HG02885 (cell line): ENCODE measurements at regions not wholly inside any gene's neighbourhood (a gene's known extent, or its start where the extent isn't known, plus 50 kb on each side); places are given as distances from the start of the nearest gene placed in this dataset.
A peak's percentile ranks its signal among the peaks of the same experiment; 100 is the strongest.

ENCODE experiments used
- ATAC-seq: cut with Tn5 transposase; IDR thresholded peaks from one replicate; pipeline ENCODE4 v1.9.1; 2021; ENCODE audit warnings: mild to moderate bottlenecking; ENCODE audit not compliant: unreplicated experiment, poor library complexity

DNA sequence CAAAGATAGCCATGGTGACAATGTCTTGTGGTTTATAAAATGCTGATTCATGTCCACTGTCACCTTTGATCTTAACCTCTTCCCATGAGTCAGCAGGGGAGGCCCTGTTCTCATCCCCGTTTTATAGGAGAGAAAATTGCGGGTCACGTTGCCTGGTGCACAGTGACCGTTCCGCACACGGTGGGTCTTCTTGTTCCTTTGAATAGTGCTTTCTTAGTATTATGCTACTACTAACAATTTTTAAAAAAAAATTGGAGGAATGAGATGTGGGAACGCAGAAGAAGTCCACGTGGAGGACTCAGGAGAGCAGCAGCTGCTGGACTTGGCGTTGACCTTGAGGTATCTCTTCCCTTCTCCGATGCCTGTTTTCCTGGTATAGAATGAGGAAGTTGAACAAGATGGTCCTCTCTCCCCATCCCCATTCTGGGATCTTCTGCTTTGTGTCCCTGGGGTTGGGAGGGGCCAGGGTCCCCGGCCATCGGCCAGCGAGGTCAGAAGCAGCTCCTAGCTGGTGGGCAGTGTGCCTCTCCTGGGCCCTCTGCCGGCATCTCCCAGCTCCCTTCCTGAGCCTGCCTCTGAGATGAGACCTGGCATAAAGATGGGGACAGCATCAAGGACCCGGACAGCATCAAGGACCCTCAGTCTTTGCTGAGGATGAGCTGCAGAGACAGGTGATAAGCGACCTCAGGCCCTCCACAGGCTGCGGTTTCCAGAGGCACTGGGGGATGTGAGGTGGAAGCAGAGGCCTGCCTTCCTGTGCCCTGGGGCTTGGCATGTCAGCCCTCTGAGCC, 143.9 kb downstream of the C9orf50 start:
- no peak for ATAC-seq

DNA sequence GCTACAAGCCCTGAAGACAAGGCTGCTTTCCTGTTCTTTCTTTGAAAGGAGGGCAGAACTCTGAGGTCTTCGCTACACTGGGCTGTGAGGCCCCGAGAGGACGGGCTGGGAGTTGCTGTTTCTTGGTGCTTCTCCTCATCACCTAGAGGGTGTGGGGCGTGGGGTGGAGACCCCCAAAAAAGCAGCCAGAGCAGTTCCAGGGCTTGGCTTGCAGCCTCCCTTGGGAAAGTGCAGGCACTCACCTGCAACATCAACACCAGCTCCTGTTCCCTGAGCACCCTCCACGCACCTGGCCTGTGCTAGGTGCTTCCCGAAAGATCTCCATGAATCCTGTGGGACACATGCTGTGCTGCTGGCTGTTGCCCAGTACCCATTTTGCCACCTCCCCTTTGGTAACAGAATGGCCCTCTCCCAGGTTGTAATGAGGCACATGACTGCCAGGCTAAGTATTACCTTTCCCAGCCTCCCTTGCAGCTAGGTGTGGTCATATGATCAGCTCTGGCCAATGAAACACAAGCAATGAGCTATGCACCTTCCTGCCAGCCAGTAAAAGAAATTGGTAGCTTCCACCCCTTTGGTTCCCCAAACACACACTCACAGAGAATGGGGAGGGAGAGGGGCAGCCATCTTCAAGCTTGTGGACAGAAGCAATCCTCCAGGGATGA, 146.0 kb downstream of the C9orf50 start:
- no peak for ATAC-seq

DNA sequence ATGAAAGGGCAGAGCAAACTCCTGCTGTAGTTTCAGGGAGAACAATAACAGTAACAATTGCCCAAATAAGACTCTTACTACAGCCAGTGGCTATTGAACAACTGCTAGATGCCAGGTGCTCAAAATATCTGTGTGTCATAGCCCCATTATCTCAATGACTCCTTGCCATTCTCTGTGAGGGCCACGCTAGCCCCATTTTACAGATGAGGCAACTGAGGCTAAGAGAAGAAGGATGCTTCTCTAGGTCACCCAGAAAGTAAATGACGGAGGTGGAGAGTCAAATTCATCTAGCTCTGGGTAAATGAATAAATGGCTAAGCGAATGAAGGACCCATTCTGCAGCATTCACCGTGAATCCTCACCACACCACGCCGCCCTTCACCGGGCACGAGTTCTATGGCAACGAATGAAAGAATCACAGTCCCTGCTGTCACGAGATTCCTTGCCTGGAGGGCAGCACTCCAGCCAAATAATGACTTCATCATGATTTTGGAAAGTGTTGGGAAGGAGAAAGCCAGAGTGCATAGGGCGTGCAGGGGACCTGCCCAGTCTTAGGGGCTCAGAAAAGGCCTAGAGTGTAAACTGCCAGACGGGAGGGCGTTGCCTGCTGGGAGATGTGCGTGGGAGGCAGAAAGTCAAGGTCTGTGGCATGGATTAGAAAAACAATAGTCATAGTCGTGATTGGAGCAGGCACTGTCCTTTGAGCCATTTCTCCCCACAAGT, 147.2 kb downstream of the C9orf50 start:
- ATAC-seq: no peak

DNA sequence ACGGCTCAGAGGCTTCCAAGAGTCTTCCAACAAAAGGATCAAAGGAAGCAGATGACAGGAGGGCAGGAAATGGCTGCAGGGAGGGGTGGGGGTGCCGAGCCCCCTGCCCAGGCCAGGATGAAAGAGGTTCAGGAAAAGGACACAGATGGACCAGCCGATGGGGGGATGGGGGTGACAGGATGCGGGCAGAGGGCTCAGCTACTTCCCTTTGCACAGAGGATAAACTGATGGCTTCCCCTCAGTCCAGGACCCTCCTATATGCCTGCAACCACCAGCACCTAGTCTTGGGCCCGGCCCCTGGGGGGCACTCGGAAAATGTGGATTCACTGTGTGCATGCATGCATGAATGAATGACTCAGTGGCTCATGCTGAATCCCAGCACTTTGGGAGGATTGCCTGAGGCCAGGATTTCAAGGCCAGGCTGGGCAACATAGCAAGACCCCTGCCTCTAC, 148.2 kb downstream of the C9orf50 start:
- ATAC-seq: no peak

DNA sequence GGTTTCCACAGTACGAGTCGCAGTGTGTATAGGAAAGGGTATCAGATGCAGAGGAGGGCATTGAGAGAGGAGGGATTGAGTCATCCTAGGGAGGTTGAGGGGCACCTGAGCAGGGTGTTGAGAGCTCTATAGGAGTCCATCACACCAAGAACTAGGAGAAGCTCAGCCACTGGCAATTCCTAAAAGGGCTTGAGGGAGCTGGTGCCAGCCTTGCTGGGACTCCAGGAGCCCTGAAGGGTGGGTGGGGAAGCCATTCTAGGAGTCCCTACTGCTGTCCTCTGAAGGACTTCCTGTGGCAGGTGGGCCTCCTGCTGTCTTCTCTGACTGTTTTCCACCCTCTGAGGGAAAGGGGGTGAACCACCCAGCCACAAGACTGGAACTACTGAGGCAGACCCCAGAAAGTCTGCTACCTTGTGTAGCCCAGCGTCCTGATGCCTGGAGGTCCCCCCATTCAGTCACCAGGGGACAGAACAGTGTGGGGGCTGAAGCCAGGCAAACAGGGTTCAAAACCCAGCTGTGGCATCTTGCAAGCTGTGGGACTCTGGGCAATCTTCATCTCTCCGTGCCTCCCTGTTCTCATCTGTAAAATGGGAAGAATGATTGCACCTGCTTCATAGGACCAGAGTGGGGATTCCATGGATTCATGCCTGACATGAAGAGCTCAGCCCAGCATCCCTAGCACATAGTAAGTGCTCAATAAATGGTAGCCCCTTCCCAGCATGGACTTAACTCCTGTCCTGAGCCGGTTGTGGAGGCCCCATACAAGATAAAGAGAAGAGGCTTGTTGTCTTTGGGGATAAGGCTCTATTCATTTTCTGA, 149.5 kb downstream of the C9orf50 start:
- ATAC-seq: no peak

DNA sequence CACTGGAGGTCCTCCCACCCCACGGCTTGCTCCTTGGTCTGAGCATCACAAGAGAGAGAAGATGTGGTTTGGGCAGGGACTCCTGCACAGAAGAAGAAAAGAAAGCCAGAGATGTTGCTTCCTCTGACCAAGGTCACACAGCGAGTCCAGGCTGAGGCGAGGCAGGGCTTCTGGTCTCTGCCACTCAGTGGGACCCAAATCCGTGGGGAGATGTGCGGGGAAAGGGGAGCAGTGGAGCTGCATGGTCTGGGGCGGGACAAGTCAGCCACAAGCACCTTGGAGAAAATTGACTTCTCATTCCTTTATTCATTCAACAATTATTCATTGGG, 150.9 kb downstream of the C9orf50 start:
- ATAC-seq: no peak

DNA sequence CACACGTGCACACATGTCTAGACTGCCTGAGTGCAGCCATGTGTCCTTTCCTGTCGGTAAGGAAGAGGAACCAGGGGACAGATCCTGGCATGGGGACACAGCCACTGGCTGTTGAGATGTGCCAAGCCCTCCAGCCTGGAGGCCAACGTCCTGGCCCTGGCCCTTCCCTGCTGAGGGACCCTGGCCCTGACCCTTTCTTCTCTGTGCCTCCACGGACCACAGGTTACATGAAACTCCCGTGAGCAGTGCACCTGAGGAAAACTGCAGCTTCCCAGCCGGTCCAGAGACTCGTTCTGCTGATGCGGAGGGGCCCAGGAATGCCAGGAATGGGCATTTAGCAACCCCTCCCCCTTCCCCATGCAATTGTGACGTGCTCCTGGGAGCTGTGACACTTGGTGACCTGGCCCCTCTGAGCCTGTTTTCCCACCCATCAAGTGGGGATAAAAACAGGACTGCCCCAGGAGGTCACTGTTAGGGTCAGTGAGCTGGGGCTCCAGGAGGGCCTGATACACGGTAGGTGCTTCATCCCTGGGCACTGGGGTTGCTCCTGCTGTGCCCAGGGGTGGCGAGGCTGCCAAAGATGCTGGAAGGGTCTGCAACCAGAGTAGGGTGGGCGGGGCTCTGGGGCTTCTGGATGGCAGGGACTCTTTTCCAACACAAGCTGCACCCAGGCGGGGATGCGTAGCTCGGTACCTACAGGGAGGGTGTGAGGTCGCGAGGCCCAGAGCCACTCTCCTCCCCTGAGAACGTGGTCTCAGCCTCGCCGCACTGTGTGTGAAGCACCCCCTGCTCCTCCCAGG, 151.5 kb downstream of the C9orf50 start:
- no peak for ATAC-seq

DNA sequence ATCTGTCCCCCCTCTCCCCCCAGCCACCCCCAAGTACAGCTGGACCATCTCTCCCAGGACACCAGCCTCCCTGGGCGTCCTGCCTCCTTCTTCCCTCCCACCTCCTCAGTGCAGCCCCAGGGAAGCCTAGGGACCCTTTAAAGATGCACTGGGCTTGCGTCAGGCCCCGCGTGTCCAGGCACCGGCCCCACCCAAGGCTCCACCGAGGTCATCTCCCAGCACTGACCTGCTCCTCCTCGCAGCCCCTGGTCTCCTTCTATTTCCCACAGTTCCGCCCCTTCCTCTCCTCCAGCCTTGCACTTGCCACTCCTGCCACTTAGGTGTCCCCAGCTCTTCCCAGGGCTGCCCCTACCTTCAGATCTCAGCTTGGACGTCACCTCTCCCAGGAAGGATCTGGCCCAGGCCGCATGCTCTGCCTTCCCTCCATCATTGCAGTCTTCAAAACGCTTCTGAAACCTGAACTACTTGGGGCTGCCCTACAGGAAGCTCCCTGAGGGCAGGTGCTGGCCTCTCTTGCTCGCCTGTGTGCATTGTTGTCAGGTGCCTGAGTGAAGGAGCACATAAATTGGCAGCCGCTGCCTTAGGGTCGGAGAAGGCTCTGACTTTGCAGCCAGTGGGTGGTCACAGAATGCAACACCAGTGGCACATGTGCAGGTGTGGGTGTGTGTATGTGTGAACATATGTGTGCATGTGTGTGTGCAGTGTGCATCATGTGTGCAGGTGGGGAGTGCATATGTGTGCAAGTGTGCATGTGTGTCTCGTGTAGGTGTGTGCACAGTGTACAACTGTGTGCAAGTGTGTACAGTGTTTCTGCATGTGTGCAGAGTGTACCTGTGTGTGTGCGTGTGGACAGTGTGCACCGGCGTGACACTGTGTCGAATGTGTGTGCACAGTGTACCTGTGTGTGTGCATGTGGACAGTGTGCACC, 152.9 kb downstream of the C9orf50 start:
- ATAC-seq: no peak

DNA sequence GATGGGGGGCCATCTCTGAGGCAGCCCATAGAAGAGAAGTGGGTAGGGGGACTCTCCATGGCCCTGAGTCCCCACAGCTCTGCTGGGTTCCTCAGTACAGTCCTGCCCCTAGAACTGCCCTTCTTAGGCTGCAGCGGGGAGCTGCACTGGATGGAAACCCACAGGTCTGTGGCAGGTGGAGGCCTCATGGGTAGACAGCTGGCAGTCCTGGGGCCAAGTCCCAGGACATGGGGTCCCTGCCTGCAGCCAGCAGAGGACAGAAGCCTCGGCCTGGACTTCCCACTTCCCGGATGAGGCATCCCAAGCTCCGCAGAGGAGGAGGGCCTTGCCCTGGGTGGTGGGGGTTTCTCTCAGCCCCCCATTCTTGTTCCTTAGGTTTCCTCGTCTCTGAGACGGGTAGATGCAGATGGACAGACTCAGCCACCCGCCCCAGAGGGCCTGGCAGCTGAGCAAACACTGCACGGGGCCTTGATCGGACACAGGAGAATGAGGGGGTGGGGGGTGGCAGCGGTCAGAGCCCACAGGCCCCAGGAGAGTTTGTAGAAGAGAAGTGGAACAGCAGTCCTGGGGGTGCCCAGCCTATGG, 153.8 kb downstream of the C9orf50 start:
- no peak for ATAC-seq

DNA sequence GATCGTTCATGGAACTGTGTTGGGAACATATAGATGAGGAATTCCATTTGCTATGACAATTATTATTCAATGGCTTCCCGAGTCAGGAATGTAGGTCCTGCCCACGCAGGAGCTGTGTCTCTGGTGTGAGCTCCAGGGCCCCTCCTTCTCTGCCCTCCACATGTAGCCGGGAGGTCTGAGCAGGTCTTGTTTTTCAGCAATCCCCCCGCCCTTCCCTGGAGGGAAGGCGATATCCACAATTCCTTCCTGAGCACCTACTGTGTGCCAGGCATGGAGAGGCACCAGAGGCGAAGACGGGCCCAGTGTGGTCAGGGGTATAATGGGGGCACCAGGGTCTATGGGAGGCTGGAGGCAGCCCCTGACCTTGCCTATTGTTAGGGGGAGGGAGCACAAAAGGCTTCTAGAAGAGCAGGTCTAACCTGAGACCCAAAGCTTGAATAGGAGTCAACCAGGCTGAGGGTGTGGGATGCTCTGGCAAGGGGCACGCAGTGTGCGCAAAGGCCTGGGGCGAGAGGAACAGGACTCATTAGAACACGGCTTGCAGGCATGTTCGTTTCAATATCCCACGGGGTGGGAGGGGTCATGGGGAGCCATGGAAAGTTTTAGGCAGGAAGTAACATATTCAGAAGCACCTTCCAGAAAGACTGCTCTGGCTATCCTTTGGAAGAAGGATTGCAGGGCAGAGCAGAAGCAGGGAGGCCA, 154.9 kb downstream of the C9orf50 start:
- no peak for ATAC-seq

DNA sequence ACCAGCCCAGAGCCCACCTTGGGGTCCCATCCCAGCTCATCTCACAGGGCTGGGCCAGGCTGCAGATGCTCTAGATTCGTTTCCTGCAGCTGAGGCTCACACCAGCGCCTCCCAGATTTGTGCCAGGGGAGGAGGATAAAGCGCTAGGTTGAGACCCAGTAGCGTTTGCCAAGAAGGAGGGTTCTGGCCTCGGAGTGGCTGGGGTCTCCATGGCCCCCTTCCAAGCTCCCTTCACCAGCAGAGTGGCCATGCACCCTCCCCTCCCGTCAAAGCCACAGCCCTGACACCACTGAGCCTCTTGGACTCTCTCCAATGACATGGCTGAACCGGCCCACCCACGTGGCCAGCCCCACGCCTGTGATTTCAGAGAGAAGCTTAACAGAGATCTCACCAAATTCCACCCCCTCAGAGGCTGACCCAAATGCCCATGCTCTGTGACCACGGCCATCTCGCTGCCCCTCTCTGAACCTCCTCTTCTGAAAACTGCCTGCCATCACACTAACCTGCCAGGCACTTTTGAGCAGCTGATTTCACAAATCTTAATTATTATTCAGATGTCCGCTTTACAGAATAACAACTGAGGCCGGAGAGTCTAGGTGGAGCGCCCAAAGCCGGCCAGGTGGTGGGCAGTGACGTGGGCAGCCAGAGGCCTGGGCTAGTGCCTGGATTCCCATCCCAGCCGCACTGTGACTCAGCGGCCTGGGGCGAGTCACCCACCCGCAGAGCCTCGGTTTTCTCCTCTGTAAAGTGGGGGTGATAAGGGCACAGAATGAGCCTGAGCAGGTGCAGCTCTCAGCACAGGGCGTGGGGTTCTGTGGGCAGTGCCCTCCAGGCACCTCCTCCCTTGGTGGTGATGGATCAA, 155.7 kb downstream of the C9orf50 start:
- ATAC-seq: no peak

DNA sequence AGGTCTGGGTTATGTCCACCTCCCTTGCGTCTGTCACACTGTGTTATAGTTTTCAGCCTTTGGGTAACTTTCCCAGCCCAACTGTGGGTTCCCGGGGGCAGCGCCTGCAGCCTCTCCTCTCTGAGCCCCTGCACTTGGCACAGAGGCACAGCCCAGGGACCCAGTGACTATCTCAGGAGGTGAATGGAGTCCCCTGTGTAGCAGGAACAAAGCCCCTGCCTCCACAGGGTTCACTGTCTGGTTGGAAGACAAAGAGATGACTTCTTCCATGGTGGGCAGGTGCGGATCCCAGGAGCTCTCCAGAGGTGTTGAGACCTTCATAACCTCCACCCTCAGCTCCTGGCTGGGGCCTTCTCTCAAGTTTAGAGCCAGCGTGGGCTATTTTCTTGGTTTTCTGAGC, 156.9 kb downstream of the C9orf50 start:
- no peak for ATAC-seq

DNA sequence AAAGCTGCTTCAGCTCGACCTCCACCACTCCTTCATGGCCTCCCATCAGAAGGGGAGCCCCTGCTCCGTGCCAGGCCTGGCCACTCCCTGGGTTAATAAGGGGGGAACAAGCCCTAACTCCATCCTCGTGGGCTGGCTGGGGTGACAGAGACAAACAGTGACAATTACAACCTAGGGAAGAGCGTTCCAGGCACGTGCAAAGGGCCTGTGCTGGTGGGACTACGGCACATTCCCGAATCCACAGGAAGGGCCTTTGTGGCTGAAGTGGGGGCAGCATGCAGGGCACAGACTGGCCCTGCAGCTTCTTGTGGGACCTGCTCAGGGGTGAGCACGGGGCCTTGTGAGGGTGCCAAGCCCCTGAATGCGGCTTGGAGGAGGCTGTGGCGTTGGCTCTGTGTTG, 157.4 kb downstream of the C9orf50 start:
- ATAC-seq: no peak

DNA sequence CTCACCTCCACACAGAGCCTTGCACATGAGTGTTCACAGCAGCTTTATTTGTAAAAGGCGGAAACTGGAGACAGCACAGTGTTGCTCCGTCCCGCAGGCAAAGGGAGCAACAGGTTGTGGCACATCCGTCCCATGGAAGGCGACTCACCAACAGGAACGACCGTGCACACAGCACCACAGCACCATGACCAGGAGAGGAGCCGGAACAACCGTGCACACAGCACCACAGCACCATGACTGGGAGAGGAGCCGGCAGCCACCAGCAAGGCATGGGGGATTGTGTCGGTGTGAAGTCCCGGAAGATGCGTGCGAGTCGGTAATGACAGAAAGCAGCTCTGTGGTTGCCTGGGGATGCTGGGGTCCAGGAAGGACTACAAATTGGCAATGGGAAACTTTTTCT, 158.5 kb downstream of the C9orf50 start:
- ATAC-seq: no peak

DNA sequence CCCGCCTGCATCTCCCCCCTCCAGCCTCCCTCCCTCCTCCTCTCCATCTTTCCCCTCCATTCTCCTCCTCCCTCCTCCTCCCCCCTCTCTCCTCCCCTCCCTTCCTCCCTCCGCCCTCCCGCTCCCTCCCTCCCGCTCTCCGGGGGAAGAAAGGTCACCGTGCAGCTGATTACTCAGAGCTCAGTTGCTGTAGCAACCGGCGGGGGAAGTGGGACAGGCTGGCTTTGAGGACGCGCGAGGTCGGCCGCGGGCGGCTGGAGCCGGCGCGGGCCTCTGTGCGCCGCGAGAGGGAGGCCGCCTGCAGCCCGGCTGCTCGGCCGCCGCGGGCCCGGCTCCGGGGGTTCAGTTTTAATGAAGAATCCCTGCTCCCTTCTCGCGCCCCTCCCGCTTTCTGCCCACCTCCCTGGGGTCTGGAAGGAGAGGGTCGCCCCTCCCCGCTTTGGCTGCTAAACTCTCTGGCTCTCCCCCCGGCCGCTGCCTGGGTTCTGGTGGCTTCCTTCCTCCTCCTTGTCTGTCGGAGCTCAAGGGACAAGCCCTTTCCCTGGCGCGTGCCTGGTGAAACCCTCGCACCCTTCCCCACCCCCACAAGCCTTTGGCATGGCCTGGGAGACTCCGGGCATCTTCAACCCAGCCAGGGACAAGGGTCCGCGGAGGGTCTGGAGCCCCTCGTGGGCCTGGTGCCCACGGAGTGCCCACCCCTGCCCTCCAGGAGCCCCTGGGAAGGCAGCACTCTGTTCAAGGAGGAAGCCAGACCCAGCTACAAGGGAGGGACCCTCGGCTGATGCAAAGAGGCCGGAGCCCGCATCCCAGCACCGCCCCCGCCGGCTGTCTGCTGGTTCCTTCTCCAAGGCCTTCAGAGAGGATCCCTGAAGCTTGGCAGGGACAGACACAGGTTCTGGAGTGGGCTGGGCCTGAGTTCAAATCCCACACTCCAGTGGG, 160.3 kb downstream of the C9orf50 start:
- peak; percentile 73 for ATAC-seq
